Brain microvascular endothelial cell (primary cell): ENCODE measurements at regions not wholly inside any gene's neighbourhood (a gene's known extent, or its start where the extent isn't known, plus 50 kb on each side); places are given as distances from the start of the nearest gene placed in this dataset.

ENCODE experiments used
- DNase-seq: peaks from one replicate; pipeline ENCODE4 v3.0.0-alpha.2; 2020
- H3K27ac ChIP-seq: fragments of 250-450 bp; sonication (Bioruptor Pico); 2 replicates; pipeline ENCODE4 v1.5.1; 2020; ENCODE audit warnings: mild to moderate bottlenecking, moderate library complexity
- H3K27me3 ChIP-seq: fragments of 250-450 bp; sonication (Bioruptor Pico); replicated peaks from 2 replicates; pipeline ENCODE4 v1.5.1; 2020; ENCODE audit warnings: mild to moderate bottlenecking
- H3K36me3 ChIP-seq: fragments of 250-450 bp; sonication (Bioruptor Pico); replicated peaks from 2 replicates; pipeline ENCODE4 v1.5.1; 2020; ENCODE audit warnings: mild to moderate bottlenecking
- H3K4me3 ChIP-seq: 2 replicates; pipeline ENCODE4 v1.5.1; 2011; ENCODE audit warnings: low read depth, mild to moderate bottlenecking, control low read depth, low read length, moderate library complexity
- CTCF ChIP-seq: IDR thresholded peaks from 2 replicates; pipeline ENCODE4 v1.5.1; 2011; ENCODE audit warnings: low read depth, mild to moderate bottlenecking, moderate library complexity, low read length, control low read depth, inconsistent platforms; ENCODE audit errors: missing control alignments
- in situ Hi-C: cut with HindIII; loops from 2 replicates; pipeline ENCODE4 v1.10.0; 2017; ENCODE audit warnings: low sequenced_read_pairs, low pct_ligation_motif_present

GRCh38 chr5:36494028-36494427 is 112.4 kb upstream of the SLC1A3 start:
- in situ Hi-C loops = no loop called here
- H3K27ac ChIP-seq = no peak overlapping the region
- no peak for DNase-seq
- no peak overlapping the region for H3K4me3 ChIP-seq
- TF ChIP-seq CTCF = no peak
- H3K27me3 ChIP-seq = no peaks in the 10 kb centered on the region
- no peaks in the 10 kb centered on the region for H3K36me3 ChIP-seq

- DNase-seq = peak; percentile 26
- in situ Hi-C loops = no loop called here
Measured at GRCh38 chr5:36494841-36495601, 111.4 kb upstream of the SLC1A3 start.

GRCh38 chr5:36495611-36496010 is 110.8 kb upstream of the SLC1A3 start:
- Histone ChIP-seq H3K4me3 (no peak overlapping the region), H3K27me3 (no peaks in the 10 kb centered on the region), H3K27ac (no peak overlapping the region), H3K36me3 (no peaks in the 10 kb centered on the region)
- TF ChIP-seq CTCF = no peak
- no peak for DNase-seq
- in situ Hi-C loops = no loop called here

More at GRCh38 chr5:36494841-36495601, 111.4 kb upstream of the SLC1A3 start:
- Histone ChIP-seq H3K4me3 (no peak overlapping the region), H3K36me3 (no peaks in the 10 kb centered on the region), H3K27ac (no peak overlapping the region), H3K27me3 (no peaks in the 10 kb centered on the region)
- no peak for TF ChIP-seq CTCF

- in situ Hi-C loops = no loop called here
- H3K27ac ChIP-seq = no peak overlapping the region
- no peak overlapping the region for H3K4me3 ChIP-seq
- H3K27me3 ChIP-seq = no peaks in the 10 kb centered on the region
- DNase-seq = no peak
- no peaks in the 10 kb centered on the region for H3K36me3 ChIP-seq
- TF ChIP-seq CTCF = no peak
Measured at GRCh38 chr5:36496471-36496870, 109.9 kb upstream of the SLC1A3 start.

- peak; percentile 85 for DNase-seq
- no peak for TF ChIP-seq CTCF
- in situ Hi-C loops = no loop called here
- Histone ChIP-seq H3K27ac (no peak overlapping the region), H3K27me3 (no peaks in the 10 kb centered on the region), H3K36me3 (no peaks in the 10 kb centered on the region), H3K4me3 (no peak overlapping the region)
Measured at GRCh38 chr5:36502608-36503007, 103.8 kb upstream of the SLC1A3 start.

- Histone ChIP-seq H3K4me3 (no peak overlapping the region), H3K36me3 (no peaks in the 10 kb centered on the region), H3K27me3 (no peaks in the 10 kb centered on the region), H3K27ac (no peak overlapping the region)
- TF ChIP-seq CTCF = no peak
- in situ Hi-C loops = no loop called here
- no peak for DNase-seq
Measured at GRCh38 chr5:36505021-36505420, 101.4 kb upstream of the SLC1A3 start.
